PC-9 (cell line): ENCODE measurements at regions not wholly inside any gene's neighbourhood (a gene's known extent, or its start where the extent isn't known, plus 50 kb on each side); places are given as distances from the start of the nearest gene placed in this dataset.

Source experiments
- CTCF ChIP-seq: fragments of 200-600 bp; sonication (generic); conservative IDR thresholded peaks from 2 replicates; pipeline ENCODE4 v1.6.1; 2017; ENCODE audit warnings: mixed run types, antibody characterized with exemption, mild to moderate bottlenecking, moderate library complexity
- EZH2 ChIP-seq: fragments of 200-600 bp; sonication (generic); IDR thresholded peaks from 2 replicates; pipeline ENCODE4 v1.8.0; 2017; ENCODE audit warnings: antibody characterized with exemption, low read depth

- TF ChIP-seq CTCF (no peak), EZH2 (no peak)
These were observed 307.3 kb downstream of the PTPRU start for GRCh38 chr1:29543586-29543985.
